ENCODE measurements at regions not wholly inside any gene's neighbourhood (a gene's known extent, or its start where the extent isn't known, plus 50 kb on each side); places are given as distances from the start of the nearest gene placed in this dataset.

DNA sequence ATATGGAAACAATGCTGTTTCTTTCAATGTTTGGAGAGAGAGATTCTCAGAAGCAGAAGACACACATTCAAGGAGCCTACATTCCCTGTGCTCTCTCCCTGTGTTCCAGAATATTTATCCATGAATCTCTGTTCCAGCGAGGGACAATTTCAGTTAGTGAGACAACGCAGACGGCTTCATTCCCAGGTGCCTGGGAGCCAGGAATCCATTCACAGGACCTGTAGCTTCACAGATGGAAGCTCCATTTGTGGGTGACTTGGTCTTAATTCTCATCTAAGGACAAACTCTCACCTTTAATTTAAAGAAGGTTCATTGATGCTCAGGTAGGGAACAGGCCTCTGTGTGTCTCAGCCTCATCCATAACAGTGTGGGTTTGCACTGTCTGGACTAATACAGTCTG lies 1156.6 kb downstream of the RPIA start:
- H4K20me1 ChIP-seq (ENCODE audit: insufficient read depth, poor library complexity, severe bottlenecking), result no peaks in the 10 kb centered on the region
- no peak overlapping the region for H3K27ac ChIP-seq
- WGBS (ENCODE audit: low lambda C conversion rate, missing lambda C conversion rate), result 71% methylated on average over 3 of the region's 3 CpGs
- H3K4me2 ChIP-seq, result no peak overlapping the region
- H3K4me3 ChIP-seq, result no peak overlapping the region
- no peaks in the 10 kb centered on the region for H3K4me1 ChIP-seq (ENCODE audit: insufficient read depth)
- H3K36me3 ChIP-seq (replicated peaks; ENCODE audit: insufficient read depth, low read depth), result no peaks in the 10 kb centered on the region
- no peak for DNase-seq (ENCODE audit: low spot score)
- H3K9me2 ChIP-seq (replicated peaks; ENCODE audit: insufficient read depth), result no peaks in the 10 kb centered on the region
- no peak overlapping the region for H2AFZ ChIP-seq
- TF ChIP-seq EZH2 (IDR thresholded peaks at IDR 0.05; ENCODE audit: borderline replicate concordance) (no peak), EZH2phosphoT487 (IDR thresholded peaks at IDR 0.05; ENCODE audit: low read depth, severe bottlenecking, unreplicated experiment) (no peak)
- TF ChIP-seq, protein P1, sequence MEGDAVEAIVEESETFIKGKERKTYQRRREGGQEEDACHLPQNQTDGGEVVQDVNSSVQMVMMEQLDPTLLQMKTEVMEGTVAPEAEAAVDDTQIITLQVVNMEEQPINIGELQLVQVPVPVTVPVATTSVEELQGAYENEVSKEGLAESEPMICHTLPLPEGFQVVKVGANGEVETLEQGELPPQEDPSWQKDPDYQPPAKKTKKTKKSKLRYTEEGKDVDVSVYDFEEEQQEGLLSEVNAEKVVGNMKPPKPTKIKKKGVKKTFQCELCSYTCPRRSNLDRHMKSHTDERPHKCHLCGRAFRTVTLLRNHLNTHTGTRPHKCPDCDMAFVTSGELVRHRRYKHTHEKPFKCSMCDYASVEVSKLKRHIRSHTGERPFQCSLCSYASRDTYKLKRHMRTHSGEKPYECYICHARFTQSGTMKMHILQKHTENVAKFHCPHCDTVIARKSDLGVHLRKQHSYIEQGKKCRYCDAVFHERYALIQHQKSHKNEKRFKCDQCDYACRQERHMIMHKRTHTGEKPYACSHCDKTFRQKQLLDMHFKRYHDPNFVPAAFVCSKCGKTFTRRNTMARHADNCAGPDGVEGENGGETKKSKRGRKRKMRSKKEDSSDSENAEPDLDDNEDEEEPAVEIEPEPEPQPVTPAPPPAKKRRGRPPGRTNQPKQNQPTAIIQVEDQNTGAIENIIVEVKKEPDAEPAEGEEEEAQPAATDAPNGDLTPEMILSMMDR (IDR thresholded peaks at IDR 0.05; ENCODE audit: poor library complexity), result no peak
- H3K9me3 ChIP-seq (ENCODE audit: low read depth), result peaks cover 19% of the 10 kb centered on the region
- H3K79me2 ChIP-seq, result no peaks in the 10 kb centered on the region
- H3K27me3 ChIP-seq, result no peaks in the 10 kb centered on the region

GRCh38 chr2:89848763-89849368 lies 1157.4 kb downstream of the RPIA start:
- H3K27me3 ChIP-seq, result no peaks in the 10 kb centered on the region
- DNase-seq (ENCODE audit: low spot score), result no peak
- H3K9me2 ChIP-seq (replicated peaks; ENCODE audit: insufficient read depth), result no peaks in the 10 kb centered on the region
- TF ChIP-seq EZH2 (IDR thresholded peaks at IDR 0.05; ENCODE audit: borderline replicate concordance) (no peak), EZH2phosphoT487 (IDR thresholded peaks at IDR 0.05; ENCODE audit: low read depth, severe bottlenecking, unreplicated experiment) (no peak)
- TF ChIP-seq, protein P1 (IDR thresholded peaks at IDR 0.05; ENCODE audit: poor library complexity), result no peak
- no peak overlapping the region for H2AFZ ChIP-seq
- no peak overlapping the region for H3K4me2 ChIP-seq
- no peaks in the 10 kb centered on the region for H3K4me1 ChIP-seq (ENCODE audit: insufficient read depth)
- peaks cover 15% of the 10 kb centered on the region for H3K9me3 ChIP-seq (ENCODE audit: low read depth)
- H3K79me2 ChIP-seq, result no peaks in the 10 kb centered on the region
- H3K36me3 ChIP-seq (replicated peaks; ENCODE audit: insufficient read depth, low read depth), result no peaks in the 10 kb centered on the region
- no peak overlapping the region for H3K27ac ChIP-seq
- H3K4me3 ChIP-seq, result no peak overlapping the region
- no peaks in the 10 kb centered on the region for H4K20me1 ChIP-seq (ENCODE audit: insufficient read depth, poor library complexity, severe bottlenecking)
- 29% methylated on average over 2 of the region's 2 CpGs for WGBS (ENCODE audit: low lambda C conversion rate, missing lambda C conversion rate)

DNA sequence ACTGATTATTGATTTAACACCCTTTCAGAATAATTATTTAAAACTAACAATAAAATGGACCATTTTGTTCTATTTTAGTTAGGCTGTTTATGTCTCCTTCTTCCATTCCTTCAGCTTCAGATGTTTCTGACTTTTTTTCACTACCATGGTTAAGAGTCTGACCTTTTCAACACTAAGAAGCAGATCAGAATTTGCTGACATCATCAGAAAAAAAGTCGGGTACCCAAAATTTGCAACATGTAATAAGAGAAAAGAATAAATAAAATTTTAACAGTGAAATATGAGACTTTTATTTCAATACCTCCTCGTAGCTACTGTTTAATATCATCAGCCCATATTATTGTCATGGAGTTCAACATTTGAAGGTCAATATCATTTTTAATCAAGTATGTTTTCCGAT lies 1158.3 kb downstream of the RPIA start:
- Histone ChIP-seq H3K9me2 (replicated peaks; ENCODE audit: insufficient read depth) (no peaks in the 10 kb centered on the region), H3K4me2 (no peak overlapping the region), H2AFZ (no peak overlapping the region), H3K9me3 (ENCODE audit: low read depth) (peaks cover 9% of the 10 kb centered on the region), H3K36me3 (replicated peaks; ENCODE audit: insufficient read depth, low read depth) (no peaks in the 10 kb centered on the region), H4K20me1 (ENCODE audit: insufficient read depth, poor library complexity, severe bottlenecking) (no peaks in the 10 kb centered on the region), H3K79me2 (no peaks in the 10 kb centered on the region), H3K27ac (no peak overlapping the region), H3K27me3 (no peaks in the 10 kb centered on the region), H3K4me3 (no peak overlapping the region), H3K4me1 (ENCODE audit: insufficient read depth) (no peaks in the 10 kb centered on the region)
- DNase-seq (ENCODE audit: low spot score), result no peak
- TF ChIP-seq EZH2 (IDR thresholded peaks at IDR 0.05; ENCODE audit: borderline replicate concordance) (no peak), EZH2phosphoT487 (IDR thresholded peaks at IDR 0.05; ENCODE audit: low read depth, severe bottlenecking, unreplicated experiment) (no peak)
- WGBS (ENCODE audit: low lambda C conversion rate, missing lambda C conversion rate), result 66% methylated on average over 3 of the region's 3 CpGs

GRCh38 chr2:89850481-89850880 lies 1159.0 kb downstream of the RPIA start:
- 61% methylated on average over 3 of the region's 3 CpGs for WGBS (ENCODE audit: low lambda C conversion rate, missing lambda C conversion rate)
- H3K79me2 ChIP-seq, result no peaks in the 10 kb centered on the region
- H3K36me3 ChIP-seq (replicated peaks; ENCODE audit: insufficient read depth, low read depth), result no peaks in the 10 kb centered on the region
- no peaks in the 10 kb centered on the region for H3K9me2 ChIP-seq (replicated peaks; ENCODE audit: insufficient read depth)
- no peak for DNase-seq (ENCODE audit: low spot score)
- H3K27me3 ChIP-seq, result no peaks in the 10 kb centered on the region
- H3K4me1 ChIP-seq (ENCODE audit: insufficient read depth), result no peaks in the 10 kb centered on the region
- no peak overlapping the region for H3K27ac ChIP-seq
- no peak overlapping the region for H3K4me2 ChIP-seq
- TF ChIP-seq EZH2phosphoT487 (IDR thresholded peaks at IDR 0.05; ENCODE audit: low read depth, severe bottlenecking, unreplicated experiment), result no peak
- TF ChIP-seq, protein P1 (IDR thresholded peaks at IDR 0.05; ENCODE audit: poor library complexity), result no peak
- no peak for TF ChIP-seq EZH2 (IDR thresholded peaks at IDR 0.05; ENCODE audit: borderline replicate concordance)
- H3K4me3 ChIP-seq, result no peak overlapping the region
- H4K20me1 ChIP-seq (ENCODE audit: insufficient read depth, poor library complexity, severe bottlenecking), result no peaks in the 10 kb centered on the region
- H2AFZ ChIP-seq, result no peak overlapping the region
- H3K9me3 ChIP-seq (ENCODE audit: low read depth), result peaks cover 6% of the 10 kb centered on the region
